Dedifferentiated amniotic fluid mesenchymal stem cell (primary cell): ENCODE measurements at regions not wholly inside any gene's neighbourhood (a gene's known extent, or its start where the extent isn't known, plus 50 kb on each side); places are given as distances from the start of the nearest gene placed in this dataset.
"Not testable (repeated sequence)": the region's sequence is repeated elsewhere in the genome, so short reads cannot be mapped to it uniquely, and the experiment has no call there.

ENCODE experiments used
- DNase-seq: peaks from one replicate; pipeline ENCODE4 v3.0.0-alpha.2; 2016; ENCODE audit errors: extremely low spot score

- DNase-seq: not testable (repeated sequence)
These were observed 85.6 kb downstream of the OR2B2 start for GRCh38 chr6:27826612-27826985.

GRCh38 chr6:27825848-27826611 is 86.2 kb downstream of the OR2B2 start:
- DNase-seq: not testable (repeated sequence)

GRCh38 chr6:27825025-27825793 is 87.0 kb downstream of the OR2B2 start:
- DNase-seq: no peak

GRCh38 chr6:27824211-27825024 is 87.8 kb downstream of the OR2B2 start:
- DNase-seq: peak; percentile 55

GRCh38 chr6:27823714-27824210 is 88.4 kb downstream of the OR2B2 start:
- not testable (repeated sequence) for DNase-seq

GRCh38 chr6:27816906-27817305 is 95.3 kb downstream of the OR2B2 start:
- DNase-seq: no peak

- DNase-seq: peak; percentile 91
These were observed 97.4 kb downstream of the OR2B2 start for GRCh38 chr6:27814665-27815424.

GRCh38 chr6:27814415-27814664 is 97.9 kb downstream of the OR2B2 start:
- DNase-seq: not testable (repeated sequence)

GRCh38 chr6:27812805-27813492 is 99.2 kb downstream of the OR2B2 start:
- DNase-seq: no peak

- no peak for DNase-seq
These were observed 100.0 kb downstream of the OR2B2 start for GRCh38 chr6:27812078-27812804.

GRCh38 chr6:27811451-27811772 is 100.8 kb downstream of the OR2B2 start:
- no peak for DNase-seq

- no peak for DNase-seq
These were observed 101.3 kb downstream of the OR2B2 start for GRCh38 chr6:27810768-27811450.

GRCh38 chr6:27809939-27810767 is 102.0 kb downstream of the OR2B2 start:
- DNase-seq: peak; percentile 98

GRCh38 chr6:27809067-27809938 is 102.9 kb downstream of the OR2B2 start:
- DNase-seq: no peak

- DNase-seq: not testable (repeated sequence)
These were observed 103.7 kb downstream of the OR2B2 start for GRCh38 chr6:27808242-27809066.

GRCh38 chr6:27807441-27808241 is 104.6 kb downstream of the OR2B2 start:
- DNase-seq: peak; percentile 97
